ENCODE measurements at regions not wholly inside any gene's neighbourhood (a gene's known extent, or its start where the extent isn't known, plus 50 kb on each side); places are given as distances from the start of the nearest gene placed in this dataset.

GRCh38 chr15:92803852-92804609 is 96.1 kb upstream of the CHD2 start (continued):
- TF ChIP-seq, protein P1, sequence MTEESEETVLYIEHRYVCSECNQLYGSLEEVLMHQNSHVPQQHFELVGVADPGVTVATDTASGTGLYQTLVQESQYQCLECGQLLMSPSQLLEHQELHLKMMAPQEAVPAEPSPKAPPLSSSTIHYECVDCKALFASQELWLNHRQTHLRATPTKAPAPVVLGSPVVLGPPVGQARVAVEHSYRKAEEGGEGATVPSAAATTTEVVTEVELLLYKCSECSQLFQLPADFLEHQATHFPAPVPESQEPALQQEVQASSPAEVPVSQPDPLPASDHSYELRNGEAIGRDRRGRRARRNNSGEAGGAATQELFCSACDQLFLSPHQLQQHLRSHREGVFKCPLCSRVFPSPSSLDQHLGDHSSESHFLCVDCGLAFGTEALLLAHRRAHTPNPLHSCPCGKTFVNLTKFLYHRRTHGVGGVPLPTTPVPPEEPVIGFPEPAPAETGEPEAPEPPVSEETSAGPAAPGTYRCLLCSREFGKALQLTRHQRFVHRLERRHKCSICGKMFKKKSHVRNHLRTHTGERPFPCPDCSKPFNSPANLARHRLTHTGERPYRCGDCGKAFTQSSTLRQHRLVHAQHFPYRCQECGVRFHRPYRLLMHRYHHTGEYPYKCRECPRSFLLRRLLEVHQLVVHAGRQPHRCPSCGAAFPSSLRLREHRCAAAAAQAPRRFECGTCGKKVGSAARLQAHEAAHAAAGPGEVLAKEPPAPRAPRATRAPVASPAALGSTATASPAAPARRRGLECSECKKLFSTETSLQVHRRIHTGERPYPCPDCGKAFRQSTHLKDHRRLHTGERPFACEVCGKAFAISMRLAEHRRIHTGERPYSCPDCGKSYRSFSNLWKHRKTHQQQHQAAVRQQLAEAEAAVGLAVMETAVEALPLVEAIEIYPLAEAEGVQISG (CRISPR knock-in tag; IDR thresholded peaks at IDR 0.05), result peak; percentile 72
- peak; percentile 35; the same call in 1 of the 2 replicates for TF ChIP-seq ATF7-NPFF (CRISPR knock-in tag; IDR thresholded peaks at IDR 0.05; ENCODE audit: low read depth)
- peak; percentile 3; the same call in 1 of the 2 replicates for TF ChIP-seq RFX3 (CRISPR knock-in tag; IDR thresholded peaks at IDR 0.05)
- TF ChIP-seq ZNF784 (CRISPR knock-in tag; IDR thresholded peaks at IDR 0.05; ENCODE audit: borderline replicate concordance), result no peak
- no peak for TF ChIP-seq XBP1 (CRISPR knock-in tag; IDR thresholded peaks at IDR 0.05)
- TF ChIP-seq ZFAT (CRISPR knock-in tag; conservative IDR thresholded peaks at IDR 0.05), result no peak
- 0 out of 2 replicates have a peak, but pooled peaks have one; percentile 63 for TF ChIP-seq MAF1 (CRISPR knock-in tag; IDR thresholded peaks at IDR 0.05; ENCODE audit: borderline replicate concordance)
- TF ChIP-seq MEIS2 (CRISPR knock-in tag; IDR thresholded peaks at IDR 0.05), result no peak
- no peak for TF ChIP-seq FIP1L1 (IDR thresholded peaks at IDR 0.05; ENCODE audit: borderline replicate concordance, insufficient read depth, low read depth, low read length)
- TF ChIP-seq CCDC6 (CRISPR knock-in tag; IDR thresholded peaks at IDR 0.05), result peak; percentile 75
- TF ChIP-seq KLF16 (CRISPR knock-in tag; IDR thresholded peaks at IDR 0.05), result peak in 1 of 2 experiments; percentile 88; a peak in 1 of 4 replicates
- TF ChIP-seq HNRNPUL1 (IDR thresholded peaks at IDR 0.05; ENCODE audit: low read depth, low read length), result 0 out of 2 replicates have a peak, but pooled peaks have one; percentile 67
- TF ChIP-seq, protein P2, sequence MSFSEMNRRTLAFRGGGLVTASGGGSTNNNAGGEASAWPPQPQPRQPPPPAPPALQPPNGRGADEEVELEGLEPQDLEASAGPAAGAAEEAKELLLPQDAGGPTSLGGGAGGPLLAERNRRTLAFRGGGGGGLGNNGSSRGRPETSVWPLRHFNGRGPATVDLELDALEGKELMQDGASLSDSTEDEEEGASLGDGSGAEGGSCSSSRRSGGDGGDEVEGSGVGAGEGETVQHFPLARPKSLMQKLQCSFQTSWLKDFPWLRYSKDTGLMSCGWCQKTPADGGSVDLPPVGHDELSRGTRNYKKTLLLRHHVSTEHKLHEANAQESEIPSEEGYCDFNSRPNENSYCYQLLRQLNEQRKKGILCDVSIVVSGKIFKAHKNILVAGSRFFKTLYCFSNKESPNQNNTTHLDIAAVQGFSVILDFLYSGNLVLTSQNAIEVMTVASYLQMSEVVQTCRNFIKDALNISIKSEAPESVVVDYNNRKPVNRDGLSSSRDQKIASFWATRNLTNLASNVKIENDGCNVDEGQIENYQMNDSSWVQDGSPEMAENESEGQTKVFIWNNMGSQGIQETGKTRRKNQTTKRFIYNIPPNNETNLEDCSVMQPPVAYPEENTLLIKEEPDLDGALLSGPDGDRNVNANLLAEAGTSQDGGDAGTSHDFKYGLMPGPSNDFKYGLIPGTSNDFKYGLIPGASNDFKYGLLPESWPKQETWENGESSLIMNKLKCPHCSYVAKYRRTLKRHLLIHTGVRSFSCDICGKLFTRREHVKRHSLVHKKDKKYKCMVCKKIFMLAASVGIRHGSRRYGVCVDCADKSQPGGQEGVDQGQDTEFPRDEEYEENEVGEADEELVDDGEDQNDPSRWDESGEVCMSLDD (CRISPR knock-in tag; IDR thresholded peaks at IDR 0.05; ENCODE audit: borderline replicate concordance), result peak; percentile 91
- peak; percentile 81; the same call in 1 of the 2 replicates for TF ChIP-seq SNAPC2 (CRISPR knock-in tag; IDR thresholded peaks at IDR 0.05)
- TF ChIP-seq HNRNPK (IDR thresholded peaks at IDR 0.05; ENCODE audit: low read depth, low read length, poor library complexity, severe bottlenecking), result no peak
- TF ChIP-seq, protein P3, sequence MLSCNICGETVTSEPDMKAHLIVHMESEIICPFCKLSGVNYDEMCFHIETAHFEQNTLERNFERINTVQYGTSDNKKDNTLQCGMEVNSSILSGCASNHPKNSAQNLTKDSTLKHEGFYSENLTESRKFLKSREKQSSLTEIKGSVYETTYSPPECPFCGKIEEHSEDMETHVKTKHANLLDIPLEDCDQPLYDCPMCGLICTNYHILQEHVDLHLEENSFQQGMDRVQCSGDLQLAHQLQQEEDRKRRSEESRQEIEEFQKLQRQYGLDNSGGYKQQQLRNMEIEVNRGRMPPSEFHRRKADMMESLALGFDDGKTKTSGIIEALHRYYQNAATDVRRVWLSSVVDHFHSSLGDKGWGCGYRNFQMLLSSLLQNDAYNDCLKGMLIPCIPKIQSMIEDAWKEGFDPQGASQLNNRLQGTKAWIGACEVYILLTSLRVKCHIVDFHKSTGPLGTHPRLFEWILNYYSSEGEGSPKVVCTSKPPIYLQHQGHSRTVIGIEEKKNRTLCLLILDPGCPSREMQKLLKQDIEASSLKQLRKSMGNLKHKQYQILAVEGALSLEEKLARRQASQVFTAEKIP (CRISPR knock-in tag; IDR thresholded peaks at IDR 0.05; ENCODE audit: borderline replicate concordance), result no peak
- TF ChIP-seq MLX (CRISPR knock-in tag; IDR thresholded peaks at IDR 0.05), result peak; percentile 77
- TF ChIP-seq ONECUT2 (CRISPR knock-in tag; IDR thresholded peaks at IDR 0.05), result 0 out of 2 replicates have a peak, but pooled peaks have one; percentile 8
- peak; percentile 95; the same call in 1 of the 2 replicates for TF ChIP-seq MAZ (IDR thresholded peaks at IDR 0.05; ENCODE audit: borderline replicate concordance, low read depth, low read length)
- TF ChIP-seq MAZ (CRISPR knock-in tag; IDR thresholded peaks at IDR 0.05; ENCODE audit: low read depth), result peak; percentile 58; the same call in 1 of the 2 replicates
